ENCODE measurements at regions not wholly inside any gene's neighbourhood (a gene's known extent, or its start where the extent isn't known, plus 50 kb on each side); places are given as distances from the start of the nearest gene placed in this dataset.

DNA sequence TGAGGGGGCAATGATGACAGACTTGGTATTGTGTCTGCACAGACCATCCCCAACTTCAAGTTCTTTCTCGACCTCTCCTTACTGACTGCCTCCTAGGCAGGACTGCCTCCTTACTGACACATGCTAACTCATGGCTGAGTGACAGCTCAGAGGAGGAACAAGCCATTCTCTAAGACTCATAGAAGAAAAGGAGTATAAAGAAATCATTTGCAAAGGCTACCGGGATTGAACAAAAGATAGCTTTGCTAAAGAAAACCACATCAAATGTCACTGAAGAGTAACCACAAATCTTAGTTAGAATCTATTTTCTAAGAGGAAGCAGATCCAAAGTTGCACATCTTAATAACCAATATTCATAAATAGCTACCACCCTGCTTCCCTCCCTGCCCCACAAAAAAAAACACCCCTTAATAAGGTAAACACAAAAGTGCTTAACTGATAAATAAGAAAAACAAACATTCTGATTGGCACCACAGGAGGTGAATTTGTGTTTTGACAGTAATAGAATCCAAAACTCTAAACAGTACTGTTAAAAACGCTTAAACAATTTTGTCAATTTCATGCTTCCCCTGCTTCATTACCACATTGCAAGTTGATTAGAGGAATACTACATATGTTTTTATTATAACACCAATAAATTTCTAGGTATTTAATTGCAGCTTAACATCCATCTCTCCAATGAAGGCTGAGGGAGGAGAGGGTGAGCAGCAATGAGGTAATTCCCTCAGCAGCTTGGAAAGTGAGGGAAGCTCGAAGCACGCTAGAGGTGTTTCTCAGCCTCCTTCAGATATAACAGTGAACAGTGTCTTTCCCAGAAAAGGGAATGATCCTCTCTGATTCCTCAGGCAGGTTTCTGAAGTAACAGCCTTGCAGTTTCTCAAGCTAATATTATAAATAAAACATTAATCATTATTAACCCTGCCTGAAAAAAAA lies 160.0 kb downstream of the HNRNPD start:
- intact Hi-C loops (cut with DNase I): no loop called here
- DNase-seq: no peak
- ATAC-seq (ENCODE audit: poor library complexity): no peak

DNA sequence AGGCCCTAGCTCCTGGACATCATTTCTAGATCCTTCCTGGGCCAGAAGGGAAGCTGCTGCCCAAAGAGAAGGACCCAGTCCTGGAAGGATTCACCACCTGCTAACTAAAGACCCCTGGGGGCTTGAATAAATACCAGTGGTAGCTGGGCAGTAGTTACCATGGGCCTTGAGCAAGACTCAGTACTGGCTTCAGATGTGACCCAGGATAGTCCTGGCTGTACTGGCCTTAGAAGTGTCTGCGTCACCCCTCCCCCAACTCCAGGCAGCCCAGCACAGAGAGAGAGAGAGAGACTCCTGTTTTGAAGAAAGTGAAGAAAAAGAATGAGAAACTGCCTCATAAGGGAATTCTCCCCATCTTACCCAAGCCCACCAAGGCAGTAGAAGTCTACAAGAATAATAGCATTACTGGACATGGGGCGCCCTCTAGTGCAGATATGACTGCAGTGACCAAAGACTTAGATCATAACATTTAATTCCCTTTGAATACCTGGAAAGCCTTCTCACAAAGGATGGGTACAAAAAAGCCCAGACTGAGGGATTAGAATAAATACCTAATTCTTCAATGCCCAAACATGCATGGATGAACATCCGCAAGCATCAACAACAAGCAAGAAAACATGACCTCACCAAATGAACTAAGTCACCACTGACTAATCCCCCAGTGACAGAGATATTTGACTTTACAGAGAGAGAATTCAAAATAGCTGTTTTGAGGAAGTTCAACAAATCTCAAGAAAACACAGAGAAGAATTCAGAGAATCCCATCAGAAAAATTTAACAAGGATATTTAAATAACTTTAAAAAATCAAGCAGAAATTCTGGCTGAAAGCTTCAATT lies 171.8 kb downstream of the HNRNPD start:
- intact Hi-C loops (cut with DNase I): loop anchor here (5.0 kb wide), 1 partner anchor 800 kb away; no protein-coding TSS in a partner anchor
- ATAC-seq (ENCODE audit: poor library complexity) (no peak), DNase-seq (no peak)

DNA sequence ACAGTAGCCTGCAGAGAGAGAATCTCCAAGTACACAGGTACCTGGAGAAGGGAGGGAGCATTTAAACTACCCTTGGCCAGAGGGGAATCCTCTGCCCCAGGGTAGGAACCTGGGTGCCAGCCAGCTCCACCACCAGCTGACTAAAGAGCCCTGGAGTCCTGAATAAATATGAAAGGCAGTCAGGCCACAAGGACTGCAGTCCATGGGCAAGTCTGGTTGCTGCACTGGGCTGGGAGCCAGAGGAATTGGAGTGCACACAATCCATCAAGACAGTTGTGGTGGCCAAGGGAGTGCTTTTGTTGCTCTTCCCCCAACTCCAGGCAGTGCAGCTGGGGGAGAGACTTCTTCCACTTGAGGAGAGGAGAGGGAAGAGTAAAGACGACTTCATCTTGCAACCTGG lies 172.5 kb downstream of the HNRNPD start:
- intact Hi-C loops (cut with DNase I): loop anchor here (5.0 kb wide), 1 partner anchor 799 kb away; no protein-coding TSS in a partner anchor
- ATAC-seq (ENCODE audit: poor library complexity) (no peak), DNase-seq (no peak)

DNA sequence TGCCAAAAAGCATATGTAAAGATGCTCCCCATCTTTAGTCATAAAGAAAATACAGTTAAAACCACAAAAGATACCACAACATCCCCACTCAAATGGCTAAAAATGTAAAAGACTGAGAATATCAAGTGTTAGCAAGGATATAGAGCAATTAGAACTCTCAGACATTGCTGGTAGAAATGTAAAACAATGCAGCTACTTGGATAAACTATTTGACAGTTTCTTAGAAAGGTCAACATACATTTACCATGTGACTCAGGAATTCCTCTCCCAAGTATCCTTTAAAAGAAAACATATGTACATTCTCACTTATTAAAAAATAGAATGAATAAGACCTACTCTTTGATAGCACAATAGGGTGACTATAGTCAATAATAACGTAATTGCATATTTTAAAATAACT lies 173.7 kb downstream of the HNRNPD start:
- no peak for DNase-seq
- intact Hi-C loops (cut with DNase I): loop anchor here (5.0 kb wide), 1 partner anchor 798 kb away; no protein-coding TSS in a partner anchor
- no peak for ATAC-seq (ENCODE audit: poor library complexity)

DNA sequence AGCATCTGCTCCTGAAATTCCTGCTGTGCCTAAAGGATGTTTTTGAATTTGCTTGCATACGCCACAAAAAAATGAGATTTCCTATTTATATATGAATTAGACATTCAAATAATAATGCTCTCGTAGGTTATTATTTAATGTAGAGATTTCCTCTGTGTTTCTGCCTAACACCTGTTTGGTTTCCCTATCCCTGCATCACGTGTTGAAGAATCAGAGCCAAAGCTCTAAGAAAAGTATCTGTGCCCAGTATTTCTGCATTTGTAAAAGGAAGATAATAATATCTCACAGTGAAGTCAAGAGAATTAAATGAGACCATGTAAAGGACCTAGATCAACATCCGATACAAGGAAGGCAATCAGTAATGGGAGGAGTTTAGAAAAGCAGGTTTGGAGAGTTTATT lies 179.5 kb downstream of the HNRNPD start:
- intact Hi-C loops (cut with DNase I): no loop called here
- DNase-seq: no peak
- no peak for ATAC-seq (ENCODE audit: poor library complexity)

DNA sequence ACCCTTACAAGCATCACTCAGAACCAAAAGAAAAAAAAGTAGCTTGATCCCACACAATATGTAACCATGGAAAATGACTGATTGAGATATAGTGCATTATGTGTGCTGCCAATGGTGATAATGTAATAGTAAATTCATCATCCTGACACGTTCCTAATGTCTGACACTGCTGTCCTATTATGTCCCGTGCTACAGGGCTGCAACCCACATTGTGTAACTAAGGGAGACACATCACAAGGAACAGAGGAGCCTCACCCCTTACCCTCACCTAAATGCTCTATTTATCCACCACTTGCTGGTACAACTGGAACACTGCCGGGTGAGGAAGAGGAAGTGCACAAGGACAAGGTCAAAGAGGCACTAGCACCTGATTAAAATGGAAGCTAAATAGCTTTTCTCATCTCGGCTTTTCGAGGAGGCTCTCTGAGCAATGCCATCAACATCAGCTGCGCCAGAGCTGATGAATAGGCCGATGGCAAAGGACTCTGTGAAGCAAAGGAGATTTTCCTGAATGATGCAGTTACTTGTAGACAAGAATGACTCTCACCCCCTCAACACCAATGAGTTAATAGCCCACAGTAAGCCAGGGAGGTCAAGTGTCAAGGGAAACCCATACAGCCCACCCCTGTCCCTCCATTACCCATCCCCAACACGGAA lies 181.6 kb downstream of the HNRNPD start:
- ATAC-seq (ENCODE audit: poor library complexity) (no peak), DNase-seq (no peak)
- intact Hi-C loops (cut with DNase I): no loop called here

DNA sequence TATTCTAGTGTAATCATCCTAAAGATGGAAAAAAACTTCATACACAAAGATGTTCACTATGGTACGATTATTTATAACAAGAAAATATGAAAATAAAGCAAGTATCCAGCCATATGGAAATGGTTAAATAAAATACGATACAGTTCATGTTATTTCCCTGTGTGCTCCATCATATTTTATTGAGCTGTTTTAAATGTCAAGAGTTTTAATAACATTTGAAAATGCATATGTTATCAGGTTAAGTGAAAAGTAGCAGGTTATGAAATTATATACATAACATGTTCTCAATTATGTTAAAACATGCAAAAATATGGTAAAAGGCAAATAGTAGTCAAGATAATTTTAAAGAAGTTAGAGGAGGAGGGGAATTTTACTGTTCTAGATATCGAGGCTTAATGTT lies 192.0 kb downstream of the HNRNPD start:
- DNase-seq: no peak
- no peak for ATAC-seq (ENCODE audit: poor library complexity)
- intact Hi-C loops (cut with DNase I): no loop called here

DNA sequence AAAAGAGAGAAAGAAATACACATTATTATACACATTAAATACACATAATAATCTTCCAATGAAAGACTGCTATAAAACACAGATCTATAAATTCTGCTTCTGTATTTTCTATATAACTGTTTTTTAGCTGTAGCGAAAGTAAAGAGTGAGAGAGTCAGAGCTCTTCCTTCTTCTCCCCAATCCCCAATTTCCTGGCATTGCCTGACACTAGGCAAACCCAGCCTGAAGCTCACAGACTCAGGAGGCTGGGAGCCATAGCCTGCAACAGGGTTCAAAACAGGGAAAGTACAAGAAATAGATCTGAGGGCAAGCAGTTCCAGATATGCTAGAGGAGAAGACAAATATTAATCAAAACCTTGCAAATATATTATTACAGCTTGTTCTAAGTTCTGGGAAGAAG lies 201.6 kb downstream of the HNRNPD start:
- intact Hi-C loops (cut with DNase I): no loop called here
- DNase-seq: no peak
- no peak for ATAC-seq (ENCODE audit: poor library complexity)

DNA sequence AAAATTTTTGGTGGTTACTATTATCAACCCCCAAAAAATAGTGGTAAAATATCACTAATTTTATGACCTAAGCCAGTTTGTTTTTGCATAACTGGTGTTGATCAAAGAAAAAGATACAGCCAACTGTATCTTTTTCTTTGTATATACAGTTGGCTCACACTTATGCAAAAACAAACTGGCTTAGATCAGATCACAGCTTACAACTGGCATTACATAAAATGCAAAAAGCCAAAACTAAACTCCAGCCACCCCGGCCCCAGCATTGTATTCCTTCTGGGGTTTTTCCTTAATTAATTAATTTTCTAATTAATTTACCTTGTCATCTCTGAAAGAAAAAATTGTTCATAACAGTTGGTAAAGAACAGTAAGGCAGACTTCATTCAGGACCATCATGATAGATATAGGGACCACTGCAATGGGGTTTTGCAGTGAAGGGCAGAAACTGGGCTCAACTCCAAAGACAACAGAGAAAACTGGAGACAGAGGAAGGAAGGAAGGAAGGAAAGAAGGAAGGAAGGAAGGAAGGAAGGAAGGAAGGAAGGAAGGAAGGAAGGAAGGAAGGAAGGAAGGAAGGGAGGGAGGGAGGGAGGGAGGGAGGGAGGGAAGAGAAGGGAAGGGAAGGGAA lies 202.1 kb downstream of the HNRNPD start:
- intact Hi-C loops (cut with DNase I): no loop called here
- no peak for ATAC-seq (ENCODE audit: poor library complexity)

DNA sequence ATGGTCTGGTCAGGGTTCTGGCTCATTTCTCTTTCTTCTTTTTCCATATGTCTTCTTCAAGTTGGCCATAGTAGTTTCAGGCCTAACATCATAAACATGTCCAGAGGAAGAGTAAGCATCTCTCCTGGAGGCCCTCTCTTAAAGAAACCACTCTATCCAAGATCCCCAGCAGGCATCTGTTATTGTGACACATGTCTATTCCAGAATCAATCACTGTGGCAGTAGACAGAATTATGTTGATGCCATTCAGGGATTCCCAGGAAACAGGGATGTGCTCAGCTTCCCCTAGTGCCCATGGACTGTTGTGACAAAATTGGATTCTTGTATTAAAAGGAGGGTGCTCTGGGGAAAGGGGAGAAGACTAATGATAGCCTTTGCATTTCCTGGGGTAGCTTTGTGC lies 224.0 kb downstream of the HNRNPD start:
- no peak for ATAC-seq (ENCODE audit: poor library complexity)
- intact Hi-C loops (cut with DNase I): no loop called here
- DNase-seq: no peak

More for the DNA sequence above, 202.1 kb downstream of the HNRNPD start:
- DNase-seq: no peak

DNA sequence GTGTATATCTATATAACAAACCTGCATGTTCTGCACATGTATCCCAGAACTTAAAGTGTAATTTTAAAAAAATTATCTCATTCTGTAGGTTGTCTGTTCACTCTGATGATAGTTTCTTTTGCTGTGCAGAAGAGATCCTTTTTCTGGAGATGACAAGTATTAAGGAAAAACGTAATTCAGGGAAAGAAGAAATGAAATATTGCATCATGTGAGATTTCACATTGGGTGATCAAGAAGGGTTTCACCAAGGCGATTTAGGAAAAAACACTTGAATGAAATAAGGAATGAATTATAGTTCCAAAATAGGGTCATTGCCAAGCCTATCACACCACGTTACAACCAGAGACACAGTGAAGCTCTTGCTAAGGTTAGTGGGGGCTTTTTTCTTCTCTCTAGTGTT lies 227.9 kb downstream of the HNRNPD start:
- ATAC-seq (ENCODE audit: poor library complexity): no peak
- DNase-seq: no peak
- intact Hi-C loops (cut with DNase I): no loop called here

DNA sequence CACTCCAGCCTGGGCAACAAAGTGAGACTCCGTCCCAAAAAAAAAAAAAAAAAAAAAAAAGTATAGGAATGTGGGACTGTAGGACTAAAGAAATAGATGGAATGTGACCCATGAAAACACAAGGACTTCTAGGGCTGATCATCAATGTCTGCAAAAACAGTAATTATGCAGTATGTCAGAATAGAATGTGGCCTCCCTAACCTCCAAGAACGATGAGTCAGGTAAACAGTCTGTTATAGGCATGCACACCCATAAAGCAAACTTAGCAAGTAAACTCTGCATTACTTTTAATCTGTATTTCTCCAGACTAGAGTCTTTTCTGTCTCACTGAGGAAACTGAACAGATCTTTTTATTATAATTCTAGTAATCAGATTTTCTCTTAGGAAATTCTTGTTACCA lies 233.4 kb downstream of the HNRNPD start:
- ATAC-seq (ENCODE audit: poor library complexity): no peak
- no peak for DNase-seq
- intact Hi-C loops (cut with DNase I): no loop called here

DNA sequence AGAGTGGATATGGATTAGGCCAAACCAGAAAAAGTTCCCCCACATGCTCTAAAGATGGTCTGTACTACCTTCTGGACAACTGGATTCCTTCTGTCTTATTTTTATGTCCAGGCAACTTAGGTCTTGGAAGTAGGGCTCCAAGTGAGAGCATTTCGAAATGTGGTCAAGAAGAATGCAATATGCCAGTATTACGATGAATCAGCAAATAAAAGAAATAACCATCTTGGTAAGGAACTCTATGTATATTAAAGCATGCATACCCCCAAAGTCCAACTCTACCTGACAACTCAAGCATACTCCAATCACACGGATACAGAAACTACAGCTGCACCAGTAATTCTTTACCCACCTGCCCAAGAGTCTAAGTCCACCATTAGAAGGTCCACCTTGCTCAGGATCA lies 234.5 kb downstream of the HNRNPD start:
- DNase-seq: no peak
- no peak for ATAC-seq (ENCODE audit: poor library complexity)
- intact Hi-C loops (cut with DNase I): no loop called here

DNA sequence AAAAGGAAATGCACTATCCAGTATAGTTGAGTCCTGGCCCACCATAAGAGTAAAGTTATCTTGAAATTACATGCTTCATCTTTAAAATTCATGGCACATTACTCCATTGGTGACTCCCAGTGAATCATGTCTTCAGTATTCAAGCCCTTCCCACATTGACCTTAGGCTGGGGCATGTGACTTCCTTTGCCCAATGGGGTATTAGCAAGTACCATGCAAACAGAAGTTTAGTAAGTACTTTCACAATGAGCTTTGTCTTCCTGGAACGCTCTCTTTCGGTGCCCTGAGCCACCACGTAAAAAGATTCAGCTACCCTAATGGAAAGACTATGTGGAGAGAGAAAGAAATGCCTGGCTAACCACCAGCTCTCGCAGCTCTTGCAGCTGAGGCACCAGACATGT lies 235.4 kb downstream of the HNRNPD start:
- intact Hi-C loops (cut with DNase I): no loop called here
- ATAC-seq (ENCODE audit: poor library complexity) (no peak), DNase-seq (no peak)

DNA sequence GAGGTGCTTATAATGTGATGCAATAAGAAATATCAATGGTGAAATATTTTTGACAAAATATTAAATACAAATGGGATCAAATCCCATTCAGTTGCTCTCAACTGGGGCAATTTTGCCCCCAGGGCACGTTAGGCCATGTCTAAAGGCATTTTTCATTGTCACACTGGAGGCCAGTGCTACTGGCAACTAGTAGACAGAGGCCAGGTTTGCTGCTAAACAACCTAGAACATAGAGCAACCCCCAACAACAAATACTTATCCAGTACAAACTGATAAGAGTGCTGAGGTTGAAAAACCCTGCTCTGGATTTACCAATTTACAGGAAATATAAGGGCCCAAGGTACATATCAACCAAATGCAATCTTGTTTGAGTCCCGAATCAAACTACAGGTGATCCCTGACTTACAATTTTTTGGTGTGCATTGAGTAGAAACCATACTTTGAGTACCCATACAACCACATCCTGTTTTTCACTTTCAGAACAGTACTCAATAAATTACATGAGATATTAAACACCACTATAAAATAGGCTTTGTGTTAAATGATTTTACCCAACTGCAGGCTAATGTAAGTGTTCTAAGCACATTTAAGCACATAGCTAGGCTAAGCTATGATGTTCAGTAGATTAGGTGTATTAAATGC lies 237.5 kb downstream of the HNRNPD start:
- intact Hi-C loops (cut with DNase I): no loop called here
- DNase-seq (no peak), ATAC-seq (ENCODE audit: poor library complexity) (no peak)

DNA sequence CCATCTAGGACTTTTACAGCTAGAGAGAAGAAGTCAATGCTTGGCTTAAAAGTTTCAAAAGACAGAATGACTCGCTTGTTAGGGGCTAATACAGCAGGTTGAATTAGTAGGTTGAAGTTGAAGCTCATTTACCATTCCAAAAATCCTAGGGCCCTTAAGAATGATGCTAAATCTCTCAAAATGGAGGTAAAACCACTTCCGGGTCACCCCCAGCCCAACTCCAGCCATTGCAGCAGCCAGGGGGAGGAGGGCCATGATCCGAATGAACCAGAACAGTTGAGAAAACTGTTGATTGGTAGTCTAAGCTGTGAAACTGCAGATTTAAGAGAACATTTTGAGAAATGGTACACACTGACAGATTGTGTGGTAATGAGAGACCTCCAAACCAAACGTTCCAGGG lies 245.4 kb downstream of the HNRNPD start:
- no peak for ATAC-seq (ENCODE audit: poor library complexity)
- no peak for DNase-seq
- intact Hi-C loops (cut with DNase I): no loop called here

DNA sequence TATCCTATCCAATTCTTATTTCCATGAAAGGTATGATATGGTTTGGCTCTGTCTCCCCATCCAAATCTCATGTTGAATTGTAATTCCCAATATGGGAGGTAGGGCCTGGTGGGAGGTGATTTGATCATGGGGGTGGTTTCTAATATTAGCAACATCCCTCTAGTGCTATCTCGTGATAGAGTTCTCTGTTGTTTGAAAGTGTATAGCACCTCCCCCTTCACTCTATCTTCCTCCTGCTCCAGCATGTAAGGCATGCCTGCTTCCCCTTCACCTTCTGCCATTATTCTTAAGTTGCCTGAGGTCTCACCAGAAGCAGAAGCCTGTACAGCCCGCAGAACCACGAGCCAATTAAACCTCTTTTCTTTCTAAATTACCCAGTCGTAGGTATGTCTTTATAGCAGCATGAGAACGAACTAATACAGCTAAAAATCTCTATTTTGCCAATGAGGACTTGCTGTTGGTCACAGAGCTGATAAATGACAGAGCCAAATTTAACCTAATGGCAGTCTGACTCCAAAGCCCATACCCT lies 247.2 kb downstream of the HNRNPD start:
- intact Hi-C loops (cut with DNase I): no loop called here
- ATAC-seq (ENCODE audit: poor library complexity): no peak
- no peak for DNase-seq

DNA sequence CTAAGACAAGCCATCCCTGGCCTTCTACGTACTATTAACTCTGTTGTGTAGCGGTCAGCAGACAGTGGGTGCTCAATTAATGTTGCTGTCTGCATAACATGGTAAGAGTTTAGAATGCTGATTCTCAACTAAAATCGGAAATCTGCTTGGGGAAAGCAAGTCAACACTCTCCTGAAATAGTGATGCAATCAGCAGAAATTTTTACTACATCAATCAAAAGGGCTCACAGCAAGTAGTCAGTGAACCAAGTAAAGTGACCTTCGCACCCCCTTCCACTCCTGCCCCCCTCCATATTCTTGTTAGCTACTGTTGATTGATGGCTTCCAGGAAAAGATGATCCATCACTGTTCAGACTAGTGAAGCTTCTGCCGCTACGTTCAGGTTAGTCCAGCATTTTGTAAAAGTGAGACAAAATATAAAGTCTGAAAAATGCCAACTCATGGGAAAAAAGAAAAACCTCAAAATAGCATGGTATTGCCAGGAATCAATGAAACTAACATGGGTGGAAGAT lies 247.9 kb downstream of the HNRNPD start:
- ATAC-seq (ENCODE audit: poor library complexity): no peak
- DNase-seq: no peak
- intact Hi-C loops (cut with DNase I): no loop called here

Measured in Right ventricle myocardium superior (tissue), 1 donor.